Peyer's patch (tissue), 4 donors: ENCODE measurements at regions not wholly inside any gene's neighbourhood (a gene's known extent, or its start where the extent isn't known, plus 50 kb on each side); places are given as distances from the start of the nearest gene placed in this dataset.

Source experiments
- CTCF ChIP-seq, 6 experiments: fragments of 450-650 bp in 4 of 6; fragments of 200-600 bp in 2 of 6; sonication (generic) in 1 of 6; IDR thresholded peaks; one replicate each; pipeline ENCODE4 v1.5.1; 2017 to 2019; ENCODE audit warnings: antibody characterized with exemption in 6 of 6, mild to moderate bottlenecking in 3 of 6, moderate library complexity in 1 of 6
- POLR2A ChIP-seq, 2 donors: fragments of 450-650 bp; IDR thresholded peaks; one replicate each; pipeline ENCODE4 v1.5.1; 2017; ENCODE audit warnings: antibody characterized with exemption in 2 of 2, mild to moderate bottlenecking in 2 of 2, moderate library complexity in 2 of 2

GRCh38 chr9:27671636-27672035 is 98.4 kb upstream of the C9orf72 start:
- TF ChIP-seq POLR2A (IDR thresholded peaks at IDR 0.05) (no peak), CTCF (IDR thresholded peaks at IDR 0.05) (no peak)
